ENCODE measurements at regions not wholly inside any gene's neighbourhood (a gene's known extent, or its start where the extent isn't known, plus 50 kb on each side); places are given as distances from the start of the nearest gene placed in this dataset.
"Not testable (repeated sequence)": the region's sequence is repeated elsewhere in the genome, so short reads cannot be mapped to it uniquely, and the experiment has no call there.

DNA sequence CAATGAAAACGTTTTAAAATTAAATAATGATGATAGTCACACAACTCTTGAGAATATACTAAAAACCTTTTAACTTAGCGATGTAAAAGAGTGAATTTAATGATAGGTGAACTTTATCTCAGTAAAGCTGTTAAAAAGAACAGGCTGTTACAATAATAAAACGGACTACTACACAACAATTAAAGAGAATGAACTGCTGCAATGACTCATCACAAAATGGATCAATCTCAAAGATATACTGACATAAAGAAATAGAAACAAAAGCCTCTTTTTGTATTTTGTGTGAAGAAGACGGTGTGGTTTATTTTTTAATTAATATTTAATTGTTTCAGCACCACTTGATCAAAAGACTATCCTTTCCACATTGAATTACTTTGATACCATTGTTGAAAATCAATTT lies 352.4 kb upstream of the GJE1 start:
- peaks cover 4% of the 10 kb centered on the region for H3K27me3 Mint-ChIP-seq (ENCODE audit: unreplicated experiment)
- no peak overlapping the region for H3K4me3 Mint-ChIP-seq (ENCODE audit: unreplicated experiment)
- TF ChIP-seq, protein P1, sequence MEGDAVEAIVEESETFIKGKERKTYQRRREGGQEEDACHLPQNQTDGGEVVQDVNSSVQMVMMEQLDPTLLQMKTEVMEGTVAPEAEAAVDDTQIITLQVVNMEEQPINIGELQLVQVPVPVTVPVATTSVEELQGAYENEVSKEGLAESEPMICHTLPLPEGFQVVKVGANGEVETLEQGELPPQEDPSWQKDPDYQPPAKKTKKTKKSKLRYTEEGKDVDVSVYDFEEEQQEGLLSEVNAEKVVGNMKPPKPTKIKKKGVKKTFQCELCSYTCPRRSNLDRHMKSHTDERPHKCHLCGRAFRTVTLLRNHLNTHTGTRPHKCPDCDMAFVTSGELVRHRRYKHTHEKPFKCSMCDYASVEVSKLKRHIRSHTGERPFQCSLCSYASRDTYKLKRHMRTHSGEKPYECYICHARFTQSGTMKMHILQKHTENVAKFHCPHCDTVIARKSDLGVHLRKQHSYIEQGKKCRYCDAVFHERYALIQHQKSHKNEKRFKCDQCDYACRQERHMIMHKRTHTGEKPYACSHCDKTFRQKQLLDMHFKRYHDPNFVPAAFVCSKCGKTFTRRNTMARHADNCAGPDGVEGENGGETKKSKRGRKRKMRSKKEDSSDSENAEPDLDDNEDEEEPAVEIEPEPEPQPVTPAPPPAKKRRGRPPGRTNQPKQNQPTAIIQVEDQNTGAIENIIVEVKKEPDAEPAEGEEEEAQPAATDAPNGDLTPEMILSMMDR (IDR thresholded peaks at IDR 0.05) = no peak
- peaks cover 4% of the 10 kb centered on the region for H3K9me3 Mint-ChIP-seq (ENCODE audit: unreplicated experiment)
- peaks cover 6% of the 10 kb centered on the region for H3K4me1 Mint-ChIP-seq (ENCODE audit: unreplicated experiment)
- no peak for DNase-seq (ENCODE audit: extremely low spot score, unreplicated experiment)
- no peak overlapping the region for H3K27ac Mint-ChIP-seq (ENCODE audit: unreplicated experiment)
- no peaks in the 10 kb centered on the region for H3K36me3 Mint-ChIP-seq (ENCODE audit: unreplicated experiment)

- H3K27ac Mint-ChIP-seq (ENCODE audit: unreplicated experiment) = peak overlapping the region; percentile 0
- no peak overlapping the region for H3K4me3 Mint-ChIP-seq (ENCODE audit: unreplicated experiment)
- H3K27me3 Mint-ChIP-seq (ENCODE audit: unreplicated experiment) = no peaks in the 10 kb centered on the region
- no peaks in the 10 kb centered on the region for H3K36me3 Mint-ChIP-seq (ENCODE audit: unreplicated experiment)
- H3K4me1 Mint-ChIP-seq (ENCODE audit: unreplicated experiment) = peaks cover 30% of the 10 kb centered on the region
- peaks cover 4% of the 10 kb centered on the region for H3K9me3 Mint-ChIP-seq (ENCODE audit: unreplicated experiment)
- TF ChIP-seq, protein P1 (IDR thresholded peaks at IDR 0.05) = no peak
- no peak for DNase-seq (ENCODE audit: extremely low spot score, unreplicated experiment)
Measured at GRCh38 chr6:141764388-141764787, 368.3 kb upstream of the GJE1 start.

GRCh38 chr6:141758430-141758829 lies 374.3 kb upstream of the GJE1 start:
- no peaks in the 10 kb centered on the region for H3K36me3 Mint-ChIP-seq (ENCODE audit: unreplicated experiment)
- no peak overlapping the region for H3K4me3 Mint-ChIP-seq (ENCODE audit: unreplicated experiment)
- TF ChIP-seq, protein P1 (IDR thresholded peaks at IDR 0.05) = no peak
- peaks cover 4% of the 10 kb centered on the region for H3K27me3 Mint-ChIP-seq (ENCODE audit: unreplicated experiment)
- peaks cover 2% of the 10 kb centered on the region for H3K4me1 Mint-ChIP-seq (ENCODE audit: unreplicated experiment)
- peaks cover 4% of the 10 kb centered on the region for H3K9me3 Mint-ChIP-seq (ENCODE audit: unreplicated experiment)
- H3K27ac Mint-ChIP-seq (ENCODE audit: unreplicated experiment) = no peak overlapping the region
- no peak for DNase-seq (ENCODE audit: extremely low spot score, unreplicated experiment)

- H3K27me3 Mint-ChIP-seq (ENCODE audit: unreplicated experiment) = peaks cover 4% of the 10 kb centered on the region
- no peak for DNase-seq (ENCODE audit: extremely low spot score, unreplicated experiment)
- H3K36me3 Mint-ChIP-seq (ENCODE audit: unreplicated experiment) = no peaks in the 10 kb centered on the region
- peaks cover 2% of the 10 kb centered on the region for H3K4me1 Mint-ChIP-seq (ENCODE audit: unreplicated experiment)
- TF ChIP-seq, protein P1 (IDR thresholded peaks at IDR 0.05) = no peak
- no peaks in the 10 kb centered on the region for H3K9me3 Mint-ChIP-seq (ENCODE audit: unreplicated experiment)
- H3K27ac Mint-ChIP-seq (ENCODE audit: unreplicated experiment) = no peak overlapping the region
- no peak overlapping the region for H3K4me3 Mint-ChIP-seq (ENCODE audit: unreplicated experiment)
Measured at GRCh38 chr6:141753180-141753579, 379.5 kb upstream of the GJE1 start.

DNA sequence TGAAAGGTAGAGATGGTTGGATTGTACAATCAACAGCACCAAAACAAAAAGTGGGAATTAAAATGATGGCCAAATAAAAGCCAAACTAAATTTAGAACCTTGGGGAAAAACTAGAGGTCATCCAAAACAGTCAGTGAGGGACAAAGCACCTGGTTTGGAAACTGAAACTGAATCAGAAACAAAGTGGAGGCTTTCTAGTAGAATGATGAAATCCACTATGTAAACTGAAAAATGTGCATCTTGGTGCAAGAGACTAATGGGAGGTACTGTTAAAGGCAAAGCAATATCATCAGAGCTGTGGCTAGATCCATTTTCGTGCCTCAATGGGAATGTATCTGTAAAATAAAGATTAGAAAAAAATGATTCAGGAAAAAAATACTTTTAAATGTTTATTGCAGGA lies 380.0 kb upstream of the GJE1 start:
- Mint-ChIP-seq H3K4me3 (ENCODE audit: unreplicated experiment) (no peak overlapping the region), H3K27me3 (ENCODE audit: unreplicated experiment) (peaks cover 4% of the 10 kb centered on the region), H3K36me3 (ENCODE audit: unreplicated experiment) (no peaks in the 10 kb centered on the region), H3K4me1 (ENCODE audit: unreplicated experiment) (peaks cover 2% of the 10 kb centered on the region), H3K27ac (ENCODE audit: unreplicated experiment) (no peak overlapping the region), H3K9me3 (ENCODE audit: unreplicated experiment) (no peaks in the 10 kb centered on the region)
- DNase-seq (ENCODE audit: extremely low spot score, unreplicated experiment) = no peak
- TF ChIP-seq, protein P1 (IDR thresholded peaks at IDR 0.05) = no peak

DNA sequence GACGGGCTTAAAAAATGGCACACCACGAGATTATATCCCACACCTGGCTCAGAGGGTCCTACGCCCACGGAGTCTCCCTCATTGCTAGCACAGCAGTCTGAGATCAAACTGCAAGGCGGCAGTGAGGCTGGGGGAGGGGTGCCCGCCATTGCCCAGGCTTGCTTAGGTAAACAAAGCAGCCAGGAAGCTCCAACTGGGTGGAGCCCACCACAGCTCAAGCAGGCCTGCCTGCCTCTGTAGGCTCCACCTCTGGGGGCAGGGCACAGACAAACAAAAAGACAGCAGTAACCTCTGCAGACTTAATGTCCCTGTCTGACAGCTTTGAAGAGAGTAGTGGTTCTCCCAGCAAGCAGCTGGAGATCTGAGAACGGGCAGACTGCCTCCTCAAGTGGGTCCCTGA lies 386.4 kb upstream of the GJE1 start:
- H3K4me3 Mint-ChIP-seq (ENCODE audit: unreplicated experiment); H3K27me3 Mint-ChIP-seq (ENCODE audit: unreplicated experiment); H3K27ac Mint-ChIP-seq (ENCODE audit: unreplicated experiment); H3K4me1 Mint-ChIP-seq (ENCODE audit: unreplicated experiment); DNase-seq (ENCODE audit: extremely low spot score, unreplicated experiment); H3K36me3 Mint-ChIP-seq (ENCODE audit: unreplicated experiment): not testable (repeated sequence)
- peaks cover 13% of the 10 kb centered on the region for H3K9me3 Mint-ChIP-seq (ENCODE audit: unreplicated experiment)

Measured in osteocyte (in vitro differentiated cells).